GM12872 (cell line): ENCODE measurements at regions not wholly inside any gene's neighbourhood (a gene's known extent, or its start where the extent isn't known, plus 50 kb on each side); places are given as distances from the start of the nearest gene placed in this dataset.

Source experiments
- TF ChIP-seq, protein P1 (sequence below): IDR thresholded peaks from 3 replicates; pipeline ENCODE4 v1.5.1; 2011; ENCODE audit warnings: low read depth, mild to moderate bottlenecking, low read length, moderate library complexity; ENCODE audit not compliant: insufficient read depth

DNA sequence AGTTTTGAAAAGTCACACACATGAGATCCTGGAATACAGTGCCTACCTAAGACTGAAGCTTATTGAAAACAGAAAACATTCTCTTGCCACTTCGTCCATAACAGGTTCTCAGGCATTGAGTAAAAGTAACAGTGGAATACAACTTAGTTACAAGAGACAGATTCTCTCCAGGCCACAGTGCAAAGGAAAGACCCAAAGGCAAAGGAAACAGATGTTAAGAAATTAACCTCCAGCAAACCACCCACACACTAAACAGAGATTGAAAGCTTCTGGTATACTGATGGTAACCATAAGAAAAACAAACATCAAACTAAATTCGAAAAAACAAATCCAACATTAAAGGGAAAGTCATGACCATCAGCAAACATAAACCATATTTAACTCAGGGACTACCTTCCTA, 914.7 kb downstream of the SLITRK5 start:
- TF ChIP-seq, protein P1, sequence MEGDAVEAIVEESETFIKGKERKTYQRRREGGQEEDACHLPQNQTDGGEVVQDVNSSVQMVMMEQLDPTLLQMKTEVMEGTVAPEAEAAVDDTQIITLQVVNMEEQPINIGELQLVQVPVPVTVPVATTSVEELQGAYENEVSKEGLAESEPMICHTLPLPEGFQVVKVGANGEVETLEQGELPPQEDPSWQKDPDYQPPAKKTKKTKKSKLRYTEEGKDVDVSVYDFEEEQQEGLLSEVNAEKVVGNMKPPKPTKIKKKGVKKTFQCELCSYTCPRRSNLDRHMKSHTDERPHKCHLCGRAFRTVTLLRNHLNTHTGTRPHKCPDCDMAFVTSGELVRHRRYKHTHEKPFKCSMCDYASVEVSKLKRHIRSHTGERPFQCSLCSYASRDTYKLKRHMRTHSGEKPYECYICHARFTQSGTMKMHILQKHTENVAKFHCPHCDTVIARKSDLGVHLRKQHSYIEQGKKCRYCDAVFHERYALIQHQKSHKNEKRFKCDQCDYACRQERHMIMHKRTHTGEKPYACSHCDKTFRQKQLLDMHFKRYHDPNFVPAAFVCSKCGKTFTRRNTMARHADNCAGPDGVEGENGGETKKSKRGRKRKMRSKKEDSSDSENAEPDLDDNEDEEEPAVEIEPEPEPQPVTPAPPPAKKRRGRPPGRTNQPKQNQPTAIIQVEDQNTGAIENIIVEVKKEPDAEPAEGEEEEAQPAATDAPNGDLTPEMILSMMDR: no peak

DNA sequence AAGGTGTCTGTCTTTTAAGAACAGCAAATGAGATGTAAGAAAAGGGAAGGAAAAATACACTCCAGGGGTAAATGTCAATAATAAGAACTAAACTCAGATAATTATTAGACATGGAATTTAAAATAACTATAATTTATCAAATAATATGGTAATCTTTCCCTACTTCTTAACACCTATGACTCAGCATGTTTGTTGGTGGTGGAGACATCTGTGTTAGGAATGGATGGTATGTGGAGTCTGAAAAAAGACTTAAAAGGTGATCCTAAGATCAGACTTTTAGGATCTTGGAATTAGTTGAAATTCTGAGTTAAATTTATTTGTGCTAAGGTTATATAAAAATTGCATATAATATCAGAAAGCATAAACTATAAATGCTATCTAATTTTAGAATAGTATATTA, 915.1 kb downstream of the SLITRK5 start:
- TF ChIP-seq, protein P1: no peak

DNA sequence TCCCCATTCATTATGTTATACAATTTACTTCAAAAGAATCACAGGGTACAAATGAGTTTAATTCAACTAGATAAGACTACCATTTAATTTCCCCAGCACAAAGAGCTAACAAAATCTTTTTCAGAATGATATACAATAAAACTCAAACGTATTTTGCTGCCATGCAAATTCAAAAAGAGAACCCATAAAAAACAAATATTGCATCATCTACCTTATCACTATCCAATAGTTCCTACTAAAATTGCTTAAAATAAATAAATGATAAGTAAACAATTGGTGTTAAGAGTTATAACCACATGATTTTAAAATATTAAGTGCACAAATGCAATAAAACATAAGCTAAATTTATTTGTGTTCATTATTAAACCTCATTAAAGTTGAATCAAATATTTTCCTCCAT, 919.4 kb downstream of the SLITRK5 start:
- TF ChIP-seq, protein P1: no peak

DNA sequence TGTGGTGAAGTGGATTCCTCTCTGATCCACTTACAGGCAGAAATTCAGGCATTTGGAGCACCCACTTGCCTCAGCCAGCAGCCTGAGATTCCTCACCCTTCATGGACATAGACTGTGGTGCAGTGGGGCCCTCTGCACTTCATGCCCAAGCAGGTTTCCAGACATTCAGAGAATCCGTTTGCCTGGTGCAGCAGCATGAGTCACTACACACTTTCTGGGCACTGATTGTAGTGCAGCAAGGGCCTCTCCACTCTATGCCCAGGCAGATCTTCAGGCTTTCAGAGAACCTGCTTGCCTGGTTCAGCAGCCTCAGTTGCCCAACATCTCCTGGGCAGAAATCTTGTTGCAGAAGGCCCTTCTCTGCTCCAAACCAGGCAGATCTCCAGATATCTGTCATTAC, 920.9 kb downstream of the SLITRK5 start:
- TF ChIP-seq, protein P1: no peak

DNA sequence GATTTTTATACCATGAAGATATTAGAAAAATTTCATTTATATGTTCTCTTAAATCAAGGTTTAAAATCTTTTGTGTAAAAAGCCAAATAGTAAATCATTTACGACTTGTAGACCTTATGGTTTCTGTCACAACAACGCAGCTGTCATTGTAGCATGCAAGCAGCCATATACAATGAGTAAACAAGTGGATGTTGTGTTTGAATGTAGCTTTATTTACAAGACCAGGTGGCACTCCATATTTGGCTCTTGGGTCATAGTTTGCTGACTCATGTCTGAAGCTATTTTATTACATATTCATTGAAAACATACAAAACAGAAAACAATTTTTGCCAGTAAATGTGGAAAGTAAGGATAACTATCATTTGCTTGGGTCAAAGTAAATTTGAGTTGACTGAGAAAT, 930.8 kb downstream of the SLITRK5 start:
- TF ChIP-seq, protein P1: no peak

DNA sequence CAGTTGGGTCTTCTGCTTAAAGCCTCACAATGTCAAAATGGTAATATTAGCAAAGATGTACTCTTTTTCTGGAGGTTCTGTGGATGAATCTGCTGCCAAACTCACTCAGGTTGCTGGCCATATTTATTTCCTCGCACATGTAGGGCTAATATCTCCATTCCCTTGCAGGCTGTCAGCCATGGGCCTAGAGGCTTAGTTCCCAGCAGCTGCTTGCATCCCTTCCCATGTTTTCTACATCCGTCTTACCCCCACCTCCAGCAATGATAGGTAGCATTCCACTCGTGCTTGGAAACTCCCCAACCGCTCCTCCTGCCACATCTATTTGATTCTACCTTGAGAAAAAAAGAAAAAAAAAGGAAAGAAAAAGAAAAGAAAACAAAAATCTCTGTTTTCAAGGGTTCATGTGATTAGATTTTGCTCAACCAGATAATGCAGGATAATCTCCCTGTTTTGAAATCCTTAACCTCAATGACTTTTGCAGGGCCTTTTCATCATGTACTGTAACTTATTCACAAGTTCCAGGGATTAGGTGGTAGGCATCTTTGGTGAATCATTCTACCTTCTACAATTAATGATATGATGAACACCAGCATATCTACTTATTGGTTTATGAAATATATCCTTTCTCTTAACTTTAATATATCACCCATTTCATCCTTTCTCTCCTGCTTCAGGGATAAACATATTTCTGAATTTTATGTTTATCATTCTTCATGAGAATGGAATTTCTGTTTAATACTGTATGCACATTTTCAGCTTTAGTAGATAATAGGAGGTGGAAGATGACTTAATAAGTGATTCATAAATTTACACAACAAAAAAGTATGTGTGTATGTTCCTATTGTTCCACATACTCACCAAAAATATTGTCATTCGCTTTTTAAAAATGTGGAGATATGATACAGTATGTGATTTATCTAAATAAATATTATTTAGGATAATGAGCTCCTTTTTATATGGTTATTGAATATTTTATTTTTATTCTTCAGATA, 931.9 kb downstream of the SLITRK5 start:
- TF ChIP-seq, protein P1: no peak

DNA sequence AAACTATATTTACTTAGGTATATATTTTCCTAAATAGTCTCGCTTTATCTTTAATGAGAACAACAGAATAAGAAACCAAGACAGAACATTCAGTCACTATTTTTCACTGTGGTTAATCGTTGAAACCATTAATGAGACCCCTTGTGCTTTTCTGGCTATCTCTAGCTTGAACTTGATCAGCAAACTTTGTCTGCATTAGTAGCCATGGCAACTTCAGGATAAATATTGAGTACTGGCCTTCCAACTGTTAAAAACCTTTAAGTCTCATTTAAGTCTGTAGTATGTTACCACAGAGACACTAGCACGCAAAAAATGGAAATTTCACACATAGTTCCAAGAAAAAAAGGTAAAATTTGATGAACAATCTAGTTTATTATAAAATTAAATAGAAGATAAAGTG, 946.0 kb downstream of the SLITRK5 start:
- TF ChIP-seq, protein P1: no peak
